ENCODE measurements at regions not wholly inside any gene's neighbourhood (a gene's known extent, or its start where the extent isn't known, plus 50 kb on each side); places are given as distances from the start of the nearest gene placed in this dataset.

DNA sequence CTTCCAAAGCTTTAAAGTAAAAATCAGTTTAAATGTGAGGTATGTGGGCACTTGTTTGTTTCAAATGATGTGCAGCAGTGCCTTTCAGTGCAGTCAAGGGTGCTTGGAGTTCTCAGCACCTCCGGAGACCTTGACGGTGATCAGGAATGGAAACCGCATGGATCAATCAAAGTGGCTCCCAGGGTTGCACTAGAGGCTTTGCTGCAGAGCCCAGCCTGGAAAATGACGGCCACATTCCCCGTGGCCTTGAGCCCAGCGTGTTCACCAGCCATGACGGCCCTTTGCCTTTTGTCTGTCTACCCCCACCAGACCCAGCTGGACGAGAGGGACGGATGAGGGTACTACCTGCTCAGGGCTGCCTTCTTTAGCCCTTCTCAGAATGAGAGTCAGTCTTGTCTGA is 320.0 kb downstream of the TEX29 start:
- Mint-ChIP-seq H3K4me3 (no peak overlapping the region), H3K4me1 (peaks cover 0 to 1% (median 0%) of the 10 kb centered on the region in 7 donors), H3K36me3 (no peaks in the 10 kb centered on the region), H3K27me3 (peaks cover 0 to 8% (median 0%) of the 10 kb centered on the region in 5 donors), H3K27ac (no peak overlapping the region), H3K9me3 (peaks cover 0 to 3% (median 0%) of the 10 kb centered on the region in 11 donors)
- ChIA-PET POLR2A (no interaction called here), CTCF (no interaction called here)
- intact Hi-C loops (cut with micrococcal nuclease) = no loop called here
- Histone ChIP-seq H3K4me1 (ENCODE audit: control insufficient read depth in 2 of 2, insufficient read depth in 2 of 2, low read length in 2 of 2) (no peaks in the 10 kb centered on the region), H3K36me3 (ENCODE audit: control insufficient read depth in 2 of 3, insufficient read depth in 3 of 3, low read length in 3 of 3) (no peaks in the 10 kb centered on the region), H3K9me3 (ENCODE audit: control insufficient read depth in 2 of 3, low read length in 3 of 3) (no peaks in the 10 kb centered on the region), H3K4me3 (ENCODE audit: low read length) (no peak overlapping the region), H3K27me3 (ENCODE audit: control insufficient read depth in 2 of 2, insufficient read depth in 2 of 2, low read length in 2 of 2) (no peaks in the 10 kb centered on the region), H3K27ac (ENCODE audit: low read depth, low read length) (no peak overlapping the region)
- DNase-seq = no peak
- ATAC-seq = no peak

DNA sequence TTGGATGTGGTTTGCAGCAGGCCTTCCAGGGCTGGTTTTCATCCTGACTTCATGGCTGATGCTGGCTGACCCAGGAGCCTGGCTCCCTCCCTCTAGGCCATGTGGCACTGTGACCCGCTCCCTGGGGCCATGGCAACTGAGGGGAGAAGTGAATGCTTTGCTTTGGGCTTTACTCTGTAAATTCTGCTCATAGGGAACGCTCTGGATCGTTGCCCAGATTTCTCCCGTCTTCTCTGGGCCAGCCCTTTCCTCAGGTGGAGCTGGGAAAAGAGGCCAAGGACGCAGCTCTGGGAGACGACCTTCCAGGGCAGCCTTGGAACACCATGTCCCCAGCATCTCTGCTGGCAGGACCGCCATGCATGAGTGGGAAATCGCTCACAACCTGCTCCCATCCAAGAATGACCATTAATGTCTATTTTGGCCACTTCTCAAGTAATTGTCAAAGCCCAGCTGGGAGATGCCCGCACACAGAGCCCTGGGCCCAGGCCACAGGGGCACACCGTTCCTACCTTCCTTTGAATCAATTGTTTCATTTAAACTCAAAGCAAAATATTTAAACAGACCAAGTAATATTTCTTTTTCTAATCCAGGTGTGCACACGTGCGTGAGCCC is 321.8 kb downstream of the TEX29 start:
- H3K36me3 Mint-ChIP-seq = no peaks in the 10 kb centered on the region
- Histone ChIP-seq H3K36me3 (ENCODE audit: control insufficient read depth in 2 of 3, insufficient read depth in 3 of 3, low read length in 3 of 3) (no peaks in the 10 kb centered on the region), H3K27ac (ENCODE audit: low read depth, low read length) (no peak overlapping the region), H3K9me3 (ENCODE audit: control insufficient read depth in 2 of 3, low read length in 3 of 3) (no peaks in the 10 kb centered on the region), H3K4me3 (ENCODE audit: low read length) (no peak overlapping the region), H3K4me1 (ENCODE audit: control insufficient read depth in 2 of 2, insufficient read depth in 2 of 2, low read length in 2 of 2) (no peaks in the 10 kb centered on the region), H3K27me3 (ENCODE audit: control insufficient read depth in 2 of 2, insufficient read depth in 2 of 2, low read length in 2 of 2) (no peaks in the 10 kb centered on the region)
- DNase-seq (no peak), ATAC-seq (no peak)
- ChIA-PET CTCF (no interaction called here), POLR2A (no interaction called here)
- H3K4me3 Mint-ChIP-seq = no peak overlapping the region
- peaks cover 0 to 3% (median 0%) of the 10 kb centered on the region in 7 donors for H3K4me1 Mint-ChIP-seq
- intact Hi-C loops (cut with micrococcal nuclease) = no loop called here
- peaks cover 0 to 12% (median 0%) of the 10 kb centered on the region in 5 donors for H3K27me3 Mint-ChIP-seq
- no peak overlapping the region for H3K27ac Mint-ChIP-seq
- peaks cover 0 to 3% (median 0%) of the 10 kb centered on the region in 11 donors for H3K9me3 Mint-ChIP-seq

- intact Hi-C loops (cut with micrococcal nuclease) = no loop called here
- no peak for ATAC-seq
These were observed 324.3 kb downstream of the TEX29 start for GRCh38 chr13:111644750-111645149.

GRCh38 chr13:111645198-111645597 is 324.8 kb downstream of the TEX29 start:
- H3K4me1 ChIP-seq (ENCODE audit: control insufficient read depth in 2 of 2, insufficient read depth in 2 of 2, low read length in 2 of 2) = no peaks in the 10 kb centered on the region
- H3K27me3 ChIP-seq (ENCODE audit: control insufficient read depth in 2 of 2, insufficient read depth in 2 of 2, low read length in 2 of 2) = no peaks in the 10 kb centered on the region
- peaks cover 4 to 16% (median 11%) of the 10 kb centered on the region in 5 donors for H3K27me3 Mint-ChIP-seq
- H3K9me3 ChIP-seq (ENCODE audit: control insufficient read depth in 2 of 3, low read length in 3 of 3) = no peaks in the 10 kb centered on the region
- CTCF ChIA-PET = no interaction called here
- no peaks in the 10 kb centered on the region for H3K36me3 Mint-ChIP-seq
- no peak for DNase-seq
- H3K27ac ChIP-seq (ENCODE audit: low read depth, low read length) = no peak overlapping the region
- H3K4me3 Mint-ChIP-seq = no peak overlapping the region
- H3K27ac Mint-ChIP-seq = no peak overlapping the region
- H3K4me1 Mint-ChIP-seq = peaks cover 0 to 2% (median 0%) of the 10 kb centered on the region in 7 donors
- intact Hi-C loops (cut with micrococcal nuclease) = no loop called here
- peaks cover 0 to 3% (median 0%) of the 10 kb centered on the region in 11 donors for H3K9me3 Mint-ChIP-seq
- no peaks in the 10 kb centered on the region for H3K36me3 ChIP-seq (ENCODE audit: control insufficient read depth in 2 of 3, insufficient read depth in 3 of 3, low read length in 3 of 3)
- H3K4me3 ChIP-seq (ENCODE audit: low read length) = no peak overlapping the region
- POLR2A ChIA-PET = no interaction called here
- ATAC-seq = peak; percentile 10

More at GRCh38 chr13:111644750-111645149, 324.3 kb downstream of the TEX29 start:
- H3K4me1 ChIP-seq (ENCODE audit: control insufficient read depth in 2 of 2, insufficient read depth in 2 of 2, low read length in 2 of 2) = no peaks in the 10 kb centered on the region
- no peaks in the 10 kb centered on the region for H3K27me3 ChIP-seq (ENCODE audit: control insufficient read depth in 2 of 2, insufficient read depth in 2 of 2, low read length in 2 of 2)
- Mint-ChIP-seq H3K36me3 (no peaks in the 10 kb centered on the region), H3K27ac (no peak overlapping the region), H3K4me1 (peaks cover 0 to 2% (median 0%) of the 10 kb centered on the region in 7 donors), H3K27me3 (peaks cover under 1 to 11% (median 7%) of the 10 kb centered on the region in 5 donors), H3K9me3 (peaks cover 0 to 3% (median 0%) of the 10 kb centered on the region in 11 donors), H3K4me3 (no peak overlapping the region)
- DNase-seq = no peak
- ChIA-PET CTCF (no interaction called here), POLR2A (no interaction called here)
- no peaks in the 10 kb centered on the region for H3K36me3 ChIP-seq (ENCODE audit: control insufficient read depth in 2 of 3, insufficient read depth in 3 of 3, low read length in 3 of 3)
- no peak overlapping the region for H3K27ac ChIP-seq (ENCODE audit: low read depth, low read length)
- H3K9me3 ChIP-seq (ENCODE audit: control insufficient read depth in 2 of 3, low read length in 3 of 3) = no peaks in the 10 kb centered on the region
- H3K4me3 ChIP-seq (ENCODE audit: low read length) = no peak overlapping the region

GRCh38 chr13:111645598-111646455 is 325.4 kb downstream of the TEX29 start:
- Histone ChIP-seq H3K9me3 (ENCODE audit: control insufficient read depth in 2 of 3, low read length in 3 of 3) (no peaks in the 10 kb centered on the region), H3K4me1 (ENCODE audit: control insufficient read depth in 2 of 2, insufficient read depth in 2 of 2, low read length in 2 of 2) (no peaks in the 10 kb centered on the region), H3K4me3 (ENCODE audit: low read length) (no peak overlapping the region), H3K27me3 (ENCODE audit: control insufficient read depth in 2 of 2, insufficient read depth in 2 of 2, low read length in 2 of 2) (no peaks in the 10 kb centered on the region), H3K36me3 (ENCODE audit: control insufficient read depth in 2 of 3, insufficient read depth in 3 of 3, low read length in 3 of 3) (no peaks in the 10 kb centered on the region), H3K27ac (ENCODE audit: low read depth, low read length) (no peak overlapping the region)
- CTCF ChIA-PET = no interaction called here
- Mint-ChIP-seq H3K9me3 (peaks cover 0 to 3% (median 0%) of the 10 kb centered on the region in 11 donors), H3K4me1 (peaks cover 0 to 2% (median 0%) of the 10 kb centered on the region in 7 donors), H3K27me3 (peaks cover 7 to 22% (median 17%) of the 10 kb centered on the region in 5 donors), H3K36me3 (no peaks in the 10 kb centered on the region), H3K4me3 (no peak overlapping the region), H3K27ac (no peak overlapping the region)
- POLR2A ChIA-PET = no interaction called here
- no peak for DNase-seq
- ATAC-seq = no peak
- intact Hi-C loops (cut with micrococcal nuclease) = no loop called here

- Mint-ChIP-seq H3K4me3 (no peak overlapping the region), H3K36me3 (no peaks in the 10 kb centered on the region), H3K27me3 (peaks cover 11 to 28% (median 22%) of the 10 kb centered on the region in 5 donors), H3K9me3 (peaks cover 0 to 3% (median 0%) of the 10 kb centered on the region in 11 donors), H3K4me1 (peaks cover 0 to 2% (median 0%) of the 10 kb centered on the region in 7 donors), H3K27ac (no peak overlapping the region)
- no peaks in the 10 kb centered on the region for H3K9me3 ChIP-seq (ENCODE audit: control insufficient read depth in 2 of 3, low read length in 3 of 3)
- no peak overlapping the region for H3K4me3 ChIP-seq (ENCODE audit: low read length)
- H3K36me3 ChIP-seq (ENCODE audit: control insufficient read depth in 2 of 3, insufficient read depth in 3 of 3, low read length in 3 of 3) = no peaks in the 10 kb centered on the region
- no peaks in the 10 kb centered on the region for H3K27me3 ChIP-seq (ENCODE audit: control insufficient read depth in 2 of 2, insufficient read depth in 2 of 2, low read length in 2 of 2)
- DNase-seq (no peak), ATAC-seq (no peak)
- H3K4me1 ChIP-seq (ENCODE audit: control insufficient read depth in 2 of 2, insufficient read depth in 2 of 2, low read length in 2 of 2) = no peaks in the 10 kb centered on the region
- no peak overlapping the region for H3K27ac ChIP-seq (ENCODE audit: low read depth, low read length)
- intact Hi-C loops (cut with micrococcal nuclease) = no loop called here
- ChIA-PET POLR2A (no interaction called here), CTCF (no interaction called here)
These were observed 326.0 kb downstream of the TEX29 start for GRCh38 chr13:111646456-111646855.
